WTC11 (cell line): ENCODE measurements at regions not wholly inside any gene's neighbourhood (a gene's known extent, or its start where the extent isn't known, plus 50 kb on each side); places are given as distances from the start of the nearest gene placed in this dataset.

ENCODE experiments used
- ATAC-seq: fragments of 200-7000 bp; cut with Tn5 transposase; 2 replicates; pipeline ENCODE4 v1.10.0; 2021; ENCODE audit warnings: mild to moderate bottlenecking, moderate library complexity
- CTCF ChIA-PET: fragments of 300-600 bp; sonication (Branson Sonifier 250); formaldehyde crosslinking; loops from one replicate; lab custom pipeline; 2021; ENCODE audit warnings: antibody characterized with exemption; lab: Charles Lee
- POLR2A ChIA-PET: fragments of 350-600 bp; sonication (Branson Sonifier 250); formaldehyde crosslinking; loops from one replicate; lab custom pipeline; 2021; ENCODE audit warnings: antibody characterized with exemption; lab: Charles Lee
- DNase-seq: peaks from one replicate; pipeline ENCODE4 v3.0.0; 2021; ENCODE audit warnings: low spot score
- H3K27ac Mint-ChIP-seq: 2 replicates; pipeline ENCODE4 v1.8.0; 2021; ENCODE audit warnings: mixed read lengths
- H3K27me3 Mint-ChIP-seq: 2 replicates; pipeline ENCODE4 v1.8.0; 2021; ENCODE audit warnings: low read depth, mild to moderate bottlenecking, moderate library complexity, mixed read lengths
- H3K36me3 Mint-ChIP-seq: 2 replicates; pipeline ENCODE4 v1.8.0; 2021; ENCODE audit warnings: mixed read lengths
- H3K4me1 Mint-ChIP-seq: 2 replicates; pipeline ENCODE4 v1.8.0; 2022; ENCODE audit warnings: mixed read lengths
- H3K4me3 Mint-ChIP-seq: 2 replicates; pipeline ENCODE4 v1.8.0; 2021; ENCODE audit warnings: mild to moderate bottlenecking, moderate library complexity, mixed read lengths
- H3K9me3 Mint-ChIP-seq: 2 replicates; pipeline ENCODE4 v1.8.0; 2021; ENCODE audit warnings: mixed read lengths
- ATF1 ChIP-seq: sonication (generic); formaldehyde crosslinking; IDR thresholded peaks from 2 replicates; pipeline ENCODE4 v1.8.1; 2023; ENCODE audit warnings: mild to moderate bottlenecking, moderate library complexity, missing genetic modification reagents
- CBFB ChIP-seq: sonication (generic); formaldehyde crosslinking; IDR thresholded peaks from 2 replicates; pipeline ENCODE4 v1.8.1; 2022; ENCODE audit warnings: mild to moderate bottlenecking, low read depth, missing genetic modification reagents
- ELF4 ChIP-seq: sonication (generic); formaldehyde crosslinking; IDR thresholded peaks from 2 replicates; pipeline ENCODE4 v1.8.1; 2022; ENCODE audit warnings: low read depth, mild to moderate bottlenecking, moderate library complexity, missing genetic modification reagents
- ESRRA ChIP-seq: sonication (generic); formaldehyde crosslinking; IDR thresholded peaks from 2 replicates; pipeline ENCODE4 v1.8.1; 2022; ENCODE audit warnings: mild to moderate bottlenecking, missing genetic modification reagents, borderline replicate concordance
- ETV6 ChIP-seq: sonication (generic); formaldehyde crosslinking; IDR thresholded peaks from 2 replicates; pipeline ENCODE4 v1.8.1; 2022; ENCODE audit warnings: mild to moderate bottlenecking, missing genetic modification reagents
- FOXK1 ChIP-seq: sonication (generic); formaldehyde crosslinking; IDR thresholded peaks from 2 replicates; pipeline ENCODE4 v1.8.0; 2022; ENCODE audit warnings: mild to moderate bottlenecking, moderate library complexity, missing genetic modification reagents
- IRF2 ChIP-seq: sonication (generic); formaldehyde crosslinking; IDR thresholded peaks from 2 replicates; pipeline ENCODE4 v1.8.0; 2022; ENCODE audit warnings: low read depth, missing genetic modification reagents, borderline replicate concordance
- JAZF1 ChIP-seq: fragments of 250-450 bp; sonication (Bioruptor Pico); IDR thresholded peaks from 2 replicates; pipeline ENCODE4 v1.9.0; 2021; ENCODE audit warnings: moderate library complexity, mild to moderate bottlenecking, inconsistent platforms
- MXD4 ChIP-seq: fragments of 250-450 bp; sonication (Bioruptor Pico); IDR thresholded peaks from 2 replicates; pipeline ENCODE4 v1.8.0; 2021; ENCODE audit warnings: mild to moderate bottlenecking, moderate library complexity, borderline replicate concordance
- MYBL2 ChIP-seq: sonication (generic); formaldehyde crosslinking; IDR thresholded peaks from 2 replicates; pipeline ENCODE4 v1.8.1; 2023; ENCODE audit warnings: mild to moderate bottlenecking, moderate library complexity, missing genetic modification reagents
- NFE2L1 ChIP-seq: sonication (generic); formaldehyde crosslinking; IDR thresholded peaks from 2 replicates; pipeline ENCODE4 v1.8.1; 2023; ENCODE audit warnings: missing genetic modification reagents
- NR3C1 ChIP-seq: sonication (generic); formaldehyde crosslinking; conservative IDR thresholded peaks from 2 replicates; pipeline ENCODE4 v1.8.1; 2023; ENCODE audit warnings: low read depth, mild to moderate bottlenecking, missing genetic modification reagents
- RELA ChIP-seq: sonication (generic); formaldehyde crosslinking; IDR thresholded peaks from 2 replicates; pipeline ENCODE4 v1.8.1; 2022; ENCODE audit warnings: missing genetic modification reagents, mild to moderate bottlenecking, borderline replicate concordance
- SMAD4 ChIP-seq: sonication (generic); formaldehyde crosslinking; IDR thresholded peaks from 2 replicates; pipeline ENCODE4 v1.8.0; 2022; ENCODE audit warnings: mild to moderate bottlenecking, missing genetic modification reagents
- ZBTB21 ChIP-seq: sonication (generic); formaldehyde crosslinking; IDR thresholded peaks from 2 replicates; pipeline ENCODE4 v1.8.1; 2023; ENCODE audit warnings: mild to moderate bottlenecking, missing genetic modification reagents, borderline replicate concordance
- ZNF219 ChIP-seq: sonication (generic); formaldehyde crosslinking; IDR thresholded peaks from 2 replicates; pipeline ENCODE4 v1.8.0; 2023; ENCODE audit warnings: missing genetic modification reagents, mild to moderate bottlenecking, borderline replicate concordance
- ZNF263 ChIP-seq: sonication (generic); formaldehyde crosslinking; IDR thresholded peaks from 2 replicates; pipeline ENCODE4 v1.8.1; 2022; ENCODE audit warnings: low read depth, mild to moderate bottlenecking, moderate library complexity, missing genetic modification reagents
- ZNF317 ChIP-seq: sonication (generic); formaldehyde crosslinking; IDR thresholded peaks from 2 replicates; pipeline ENCODE4 v1.8.1; 2023; ENCODE audit warnings: low read depth, mild to moderate bottlenecking, moderate library complexity, missing genetic modification reagents, borderline replicate concordance
- ZNF396 ChIP-seq: fragments of 250-450 bp; sonication (Bioruptor Pico); IDR thresholded peaks from 2 replicates; pipeline ENCODE4 v1.8.0; 2021; ENCODE audit warnings: mild to moderate bottlenecking, moderate library complexity, borderline replicate concordance
- ZNF423 ChIP-seq: fragments of 250-450 bp; sonication (Bioruptor Pico); IDR thresholded peaks from 2 replicates; pipeline ENCODE4 v2.1.2; 2022; ENCODE audit warnings: mild to moderate bottlenecking, moderate library complexity
- TF ChIP-seq, protein P1 (sequence below): fragments of 250-450 bp; sonication (Bioruptor Pico); IDR thresholded peaks from 2 replicates; pipeline ENCODE4 v1.9.0; 2021; ENCODE audit warnings: mild to moderate bottlenecking, borderline replicate concordance
- TF ChIP-seq, protein P2 (sequence below): fragments of 250-450 bp; sonication (Bioruptor Pico); IDR thresholded peaks from 2 replicates; pipeline ENCODE4 v1.9.0; 2021; ENCODE audit warnings: mild to moderate bottlenecking
- TF ChIP-seq, protein P3 (sequence below): sonication (generic); formaldehyde crosslinking; IDR thresholded peaks from 2 replicates; pipeline ENCODE4 v1.8.0; 2022; ENCODE audit warnings: mild to moderate bottlenecking, missing genetic modification reagents
- TF ChIP-seq, protein P4 (sequence below): sonication (generic); formaldehyde crosslinking; IDR thresholded peaks from 2 replicates; pipeline ENCODE4 v1.8.1; 2022; ENCODE audit warnings: low read depth, missing genetic modification reagents, borderline replicate concordance
- TF ChIP-seq, protein P5 (sequence below): fragments of 250-450 bp; sonication (Bioruptor Pico); IDR thresholded peaks from 2 replicates; pipeline ENCODE4 v1.8.0; 2021; ENCODE audit warnings: mild to moderate bottlenecking

DNA sequence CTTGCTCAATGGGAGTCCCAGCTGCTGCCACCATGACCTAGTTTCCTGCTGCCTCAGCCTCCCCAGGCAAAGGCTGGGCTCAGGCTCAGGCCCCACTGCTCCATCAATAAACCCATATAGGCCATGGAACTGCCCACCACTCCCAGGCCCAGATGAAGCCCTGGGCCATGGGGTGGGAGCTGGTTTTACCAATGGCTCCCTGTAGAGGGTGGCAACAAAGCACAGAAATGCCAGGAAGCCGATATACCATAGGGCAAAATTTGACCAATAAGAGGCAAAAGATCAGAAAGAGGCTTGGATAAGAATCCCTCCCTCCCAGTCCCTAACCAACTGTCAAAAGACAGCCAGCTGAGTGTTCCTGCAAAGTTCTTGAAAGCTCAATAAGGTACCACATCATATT is 101.8 kb upstream of the DOCK1 start:
- POLR2A ChIA-PET = no interaction called here
- no peaks in the 10 kb centered on the region for H3K36me3 Mint-ChIP-seq

DNA sequence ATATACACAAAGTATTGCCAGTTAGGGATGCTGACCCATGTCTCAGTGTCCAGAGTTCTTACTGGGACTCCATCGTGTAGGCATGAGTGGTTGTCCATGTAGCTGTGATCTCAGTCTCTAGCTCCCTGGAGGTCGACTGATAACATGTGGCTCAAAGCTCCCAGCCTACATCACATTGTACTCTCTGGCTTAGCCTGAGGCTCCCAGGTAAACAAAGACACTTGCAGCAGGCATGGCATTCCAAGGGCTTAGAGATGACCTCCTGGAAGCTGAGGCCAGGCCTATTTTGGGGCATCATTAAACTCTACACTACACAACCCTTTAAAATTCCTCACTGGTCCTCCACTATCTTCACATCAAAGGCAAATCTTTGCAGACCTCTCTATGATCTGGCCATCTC is 100.8 kb upstream of the DOCK1 start:
- Mint-ChIP-seq H3K27ac (no peak overlapping the region), H3K27me3 (no peaks in the 10 kb centered on the region), H3K36me3 (no peaks in the 10 kb centered on the region), H3K9me3 (no peaks in the 10 kb centered on the region), H3K4me3 (no peak overlapping the region), H3K4me1 (peaks cover under 1% of the 10 kb centered on the region; the same call in 1 of the 2 replicates)
- no peak for ATAC-seq
- CTCF ChIA-PET = no interaction called here
- POLR2A ChIA-PET = no interaction called here
- DNase-seq = no peak
- no peak for TF ChIP-seq NFE2L1 (CRISPR knock-in tag)
- TF ChIP-seq, protein P1, sequence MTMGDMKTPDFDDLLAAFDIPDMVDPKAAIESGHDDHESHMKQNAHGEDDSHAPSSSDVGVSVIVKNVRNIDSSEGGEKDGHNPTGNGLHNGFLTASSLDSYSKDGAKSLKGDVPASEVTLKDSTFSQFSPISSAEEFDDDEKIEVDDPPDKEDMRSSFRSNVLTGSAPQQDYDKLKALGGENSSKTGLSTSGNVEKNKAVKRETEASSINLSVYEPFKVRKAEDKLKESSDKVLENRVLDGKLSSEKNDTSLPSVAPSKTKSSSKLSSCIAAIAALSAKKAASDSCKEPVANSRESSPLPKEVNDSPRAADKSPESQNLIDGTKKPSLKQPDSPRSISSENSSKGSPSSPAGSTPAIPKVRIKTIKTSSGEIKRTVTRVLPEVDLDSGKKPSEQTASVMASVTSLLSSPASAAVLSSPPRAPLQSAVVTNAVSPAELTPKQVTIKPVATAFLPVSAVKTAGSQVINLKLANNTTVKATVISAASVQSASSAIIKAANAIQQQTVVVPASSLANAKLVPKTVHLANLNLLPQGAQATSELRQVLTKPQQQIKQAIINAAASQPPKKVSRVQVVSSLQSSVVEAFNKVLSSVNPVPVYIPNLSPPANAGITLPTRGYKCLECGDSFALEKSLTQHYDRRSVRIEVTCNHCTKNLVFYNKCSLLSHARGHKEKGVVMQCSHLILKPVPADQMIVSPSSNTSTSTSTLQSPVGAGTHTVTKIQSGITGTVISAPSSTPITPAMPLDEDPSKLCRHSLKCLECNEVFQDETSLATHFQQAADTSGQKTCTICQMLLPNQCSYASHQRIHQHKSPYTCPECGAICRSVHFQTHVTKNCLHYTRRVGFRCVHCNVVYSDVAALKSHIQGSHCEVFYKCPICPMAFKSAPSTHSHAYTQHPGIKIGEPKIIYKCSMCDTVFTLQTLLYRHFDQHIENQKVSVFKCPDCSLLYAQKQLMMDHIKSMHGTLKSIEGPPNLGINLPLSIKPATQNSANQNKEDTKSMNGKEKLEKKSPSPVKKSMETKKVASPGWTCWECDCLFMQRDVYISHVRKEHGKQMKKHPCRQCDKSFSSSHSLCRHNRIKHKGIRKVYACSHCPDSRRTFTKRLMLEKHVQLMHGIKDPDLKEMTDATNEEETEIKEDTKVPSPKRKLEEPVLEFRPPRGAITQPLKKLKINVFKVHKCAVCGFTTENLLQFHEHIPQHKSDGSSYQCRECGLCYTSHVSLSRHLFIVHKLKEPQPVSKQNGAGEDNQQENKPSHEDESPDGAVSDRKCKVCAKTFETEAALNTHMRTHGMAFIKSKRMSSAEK (CRISPR knock-in tag) = no peak
- TF ChIP-seq, protein P2, sequence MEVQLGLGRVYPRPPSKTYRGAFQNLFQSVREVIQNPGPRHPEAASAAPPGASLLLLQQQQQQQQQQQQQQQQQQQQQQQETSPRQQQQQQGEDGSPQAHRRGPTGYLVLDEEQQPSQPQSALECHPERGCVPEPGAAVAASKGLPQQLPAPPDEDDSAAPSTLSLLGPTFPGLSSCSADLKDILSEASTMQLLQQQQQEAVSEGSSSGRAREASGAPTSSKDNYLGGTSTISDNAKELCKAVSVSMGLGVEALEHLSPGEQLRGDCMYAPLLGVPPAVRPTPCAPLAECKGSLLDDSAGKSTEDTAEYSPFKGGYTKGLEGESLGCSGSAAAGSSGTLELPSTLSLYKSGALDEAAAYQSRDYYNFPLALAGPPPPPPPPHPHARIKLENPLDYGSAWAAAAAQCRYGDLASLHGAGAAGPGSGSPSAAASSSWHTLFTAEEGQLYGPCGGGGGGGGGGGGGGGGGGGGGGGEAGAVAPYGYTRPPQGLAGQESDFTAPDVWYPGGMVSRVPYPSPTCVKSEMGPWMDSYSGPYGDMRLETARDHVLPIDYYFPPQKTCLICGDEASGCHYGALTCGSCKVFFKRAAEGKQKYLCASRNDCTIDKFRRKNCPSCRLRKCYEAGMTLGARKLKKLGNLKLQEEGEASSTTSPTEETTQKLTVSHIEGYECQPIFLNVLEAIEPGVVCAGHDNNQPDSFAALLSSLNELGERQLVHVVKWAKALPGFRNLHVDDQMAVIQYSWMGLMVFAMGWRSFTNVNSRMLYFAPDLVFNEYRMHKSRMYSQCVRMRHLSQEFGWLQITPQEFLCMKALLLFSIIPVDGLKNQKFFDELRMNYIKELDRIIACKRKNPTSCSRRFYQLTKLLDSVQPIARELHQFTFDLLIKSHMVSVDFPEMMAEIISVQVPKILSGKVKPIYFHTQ = no peak
- TF ChIP-seq RELA (CRISPR knock-in tag) = no peak
- TF ChIP-seq ELF4 (CRISPR knock-in tag) = no peak
- no peak for TF ChIP-seq FOXK1
- no peak for TF ChIP-seq JAZF1 (CRISPR knock-in tag)
- TF ChIP-seq, protein P3, sequence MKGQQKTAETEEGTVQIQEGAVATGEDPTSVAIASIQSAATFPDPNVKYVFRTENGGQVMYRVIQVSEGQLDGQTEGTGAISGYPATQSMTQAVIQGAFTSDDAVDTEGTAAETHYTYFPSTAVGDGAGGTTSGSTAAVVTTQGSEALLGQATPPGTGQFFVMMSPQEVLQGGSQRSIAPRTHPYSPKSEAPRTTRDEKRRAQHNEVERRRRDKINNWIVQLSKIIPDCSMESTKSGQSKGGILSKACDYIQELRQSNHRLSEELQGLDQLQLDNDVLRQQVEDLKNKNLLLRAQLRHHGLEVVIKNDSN (CRISPR knock-in tag) = no peak
- TF ChIP-seq SMAD4 (CRISPR knock-in tag) = no peak

More for the DNA sequence above, 101.8 kb upstream of the DOCK1 start:
- no peaks in the 10 kb centered on the region; the same call in 1 of the 2 replicates for H3K27me3 Mint-ChIP-seq
- H3K27ac Mint-ChIP-seq = no peak overlapping the region
- TF ChIP-seq ATF1 (CRISPR knock-in tag) (no peak), ZNF317 (no peak), RELA (CRISPR knock-in tag) (no peak), NR3C1 (CRISPR knock-in tag) (no peak), MXD4 (CRISPR knock-in tag) (no peak), ZNF263 (no peak), CBFB (no peak), ZNF219 (CRISPR knock-in tag) (no peak), ZNF396 (CRISPR knock-in tag) (no peak), IRF2 (CRISPR knock-in tag) (no peak), ETV6 (CRISPR knock-in tag) (no peak), ZBTB21 (CRISPR knock-in tag) (no peak), FOXK1 (no peak), MYBL2 (CRISPR knock-in tag) (no peak), ZNF423 (CRISPR knock-in tag) (no peak), ESRRA (CRISPR knock-in tag) (no peak)
- TF ChIP-seq, protein P4, sequence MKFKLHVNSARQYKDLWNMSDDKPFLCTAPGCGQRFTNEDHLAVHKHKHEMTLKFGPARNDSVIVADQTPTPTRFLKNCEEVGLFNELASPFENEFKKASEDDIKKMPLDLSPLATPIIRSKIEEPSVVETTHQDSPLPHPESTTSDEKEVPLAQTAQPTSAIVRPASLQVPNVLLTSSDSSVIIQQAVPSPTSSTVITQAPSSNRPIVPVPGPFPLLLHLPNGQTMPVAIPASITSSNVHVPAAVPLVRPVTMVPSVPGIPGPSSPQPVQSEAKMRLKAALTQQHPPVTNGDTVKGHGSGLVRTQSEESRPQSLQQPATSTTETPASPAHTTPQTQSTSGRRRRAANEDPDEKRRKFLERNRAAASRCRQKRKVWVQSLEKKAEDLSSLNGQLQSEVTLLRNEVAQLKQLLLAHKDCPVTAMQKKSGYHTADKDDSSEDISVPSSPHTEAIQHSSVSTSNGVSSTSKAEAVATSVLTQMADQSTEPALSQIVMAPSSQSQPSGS (CRISPR knock-in tag) = no peak
- TF ChIP-seq, protein P5, sequence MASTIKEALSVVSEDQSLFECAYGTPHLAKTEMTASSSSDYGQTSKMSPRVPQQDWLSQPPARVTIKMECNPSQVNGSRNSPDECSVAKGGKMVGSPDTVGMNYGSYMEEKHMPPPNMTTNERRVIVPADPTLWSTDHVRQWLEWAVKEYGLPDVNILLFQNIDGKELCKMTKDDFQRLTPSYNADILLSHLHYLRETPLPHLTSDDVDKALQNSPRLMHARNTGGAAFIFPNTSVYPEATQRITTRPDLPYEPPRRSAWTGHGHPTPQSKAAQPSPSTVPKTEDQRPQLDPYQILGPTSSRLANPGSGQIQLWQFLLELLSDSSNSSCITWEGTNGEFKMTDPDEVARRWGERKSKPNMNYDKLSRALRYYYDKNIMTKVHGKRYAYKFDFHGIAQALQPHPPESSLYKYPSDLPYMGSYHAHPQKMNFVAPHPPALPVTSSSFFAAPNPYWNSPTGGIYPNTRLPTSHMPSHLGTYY (CRISPR knock-in tag) = no peak
- TF ChIP-seq, protein P1 (CRISPR knock-in tag) = no peak
- H3K4me3 Mint-ChIP-seq = no peak overlapping the region
- H3K9me3 Mint-ChIP-seq = no peaks in the 10 kb centered on the region
- DNase-seq (no peak), ATAC-seq (peak; percentile 51; the same call in 1 of the 2 replicates)
- CTCF ChIA-PET = no interaction called here
- H3K4me1 Mint-ChIP-seq = peaks cover 10% of the 10 kb centered on the region
